Gastroesophageal sphincter (tissue), 4 donors: ENCODE measurements at regions not wholly inside any gene's neighbourhood (a gene's known extent, or its start where the extent isn't known, plus 50 kb on each side); places are given as distances from the start of the nearest gene placed in this dataset.

Source experiments
- ATAC-seq: fragments of 150-250 bp; one replicate; pipeline ENCODE4 v1.9.1; 2016; ENCODE audit warnings: mild to moderate bottlenecking, moderate library complexity
- H3K27ac ChIP-seq, 4 donors: fragments of 200-600 bp; sonication (generic) in 3 of 4; 1 replicate in 3 of 4; 2 replicates in 1 of 4; pipeline ENCODE4 v1.5.1; 2016 to 2019
- H3K27me3 ChIP-seq: fragments of 200-600 bp; sonication (generic); one replicate; pipeline ENCODE4 v1.5.1; 2019
- H3K36me3 ChIP-seq, 2 donors: fragments of 200-600 bp; sonication (generic); one replicate each; pipeline ENCODE4 v1.5.1; 2019; ENCODE audit warnings: control low read depth in 1 of 2
- H3K4me1 ChIP-seq, 3 donors: fragments of 200-600 bp; sonication (generic); 1 replicate in 2 of 3; 2 replicates in 1 of 3; pipeline ENCODE4 v1.5.1; 2016 to 2019; ENCODE audit warnings: control low read depth in 2 of 3
- H3K4me3 ChIP-seq, 2 donors: fragments of 200-600 bp; sonication (generic); one replicate each; pipeline ENCODE4 v1.5.1; 2019; ENCODE audit warnings: mild to moderate bottlenecking in 1 of 2, moderate library complexity in 1 of 2
- H3K9me3 ChIP-seq, 3 donors: fragments of 200-600 bp; sonication (generic); one replicate each; pipeline ENCODE4 v1.5.1; 2017 to 2019; ENCODE audit warnings: control low read depth in 2 of 3
- EP300 ChIP-seq: sonication (generic); formaldehyde crosslinking; IDR thresholded peaks from one replicate; pipeline ENCODE4 v1.6.1; 2017; ENCODE audit warnings: antibody characterized with exemption, mild to moderate bottlenecking
- POLR2A ChIP-seq, 2 donors: fragments of 450-650 bp; IDR thresholded peaks; one replicate each; pipeline ENCODE4 v1.6.1; 2017; ENCODE audit warnings: antibody characterized with exemption in 2 of 2, mild to moderate bottlenecking in 2 of 2, moderate library complexity in 1 of 2
- POLR2AphosphoS5 ChIP-seq: sonication (generic); formaldehyde crosslinking; IDR thresholded peaks from one replicate; pipeline ENCODE4 v1.6.1; 2017; ENCODE audit warnings: antibody characterized with exemption
- WGBS, 2 donors: methylation state at CpG; one replicate each; pipeline ENCODE4 v1.1.5; 2018; ENCODE audit warnings: low coverage in 1 of 2; 5-methylcytosine and 5-hydroxymethylcytosine counted together
- TF ChIP-seq, protein P1 (sequence below), 4 experiments: fragments of 200-600 bp in 2 of 4; fragments of 450-650 bp in 2 of 4; sonication (generic) in 1 of 4; IDR thresholded peaks; one replicate each; pipeline ENCODE4 v1.5.1; 2017 to 2019; ENCODE audit warnings: antibody characterized with exemption in 4 of 4, mild to moderate bottlenecking in 2 of 4, moderate library complexity in 2 of 4

DNA sequence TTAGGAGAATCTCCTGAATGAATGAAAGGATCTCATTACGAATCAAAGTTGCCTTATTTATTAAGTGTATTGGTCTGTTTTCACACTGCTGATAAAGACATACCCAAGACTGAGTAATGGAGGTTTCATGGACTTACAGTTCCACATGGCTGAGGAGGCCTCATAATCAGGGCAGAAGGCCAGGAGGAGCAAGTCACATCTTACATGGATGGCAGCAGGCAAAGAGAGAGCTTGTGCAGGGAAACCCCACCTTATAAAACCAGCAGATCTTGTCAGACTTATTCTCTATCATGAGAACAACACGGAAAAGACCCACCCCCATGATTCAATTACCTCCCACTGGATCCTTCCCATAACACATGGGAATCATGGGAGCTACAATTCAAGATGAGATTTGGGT, 785.2 kb upstream of the POU3F3 start:
- H3K27ac ChIP-seq = no peak overlapping the region
- H3K9me3 ChIP-seq = no peaks in the 10 kb centered on the region
- TF ChIP-seq POLR2A (IDR thresholded peaks at IDR 0.05) = no peak
- no peak for TF ChIP-seq EP300
- no peak for TF ChIP-seq POLR2AphosphoS5
- TF ChIP-seq, protein P1, sequence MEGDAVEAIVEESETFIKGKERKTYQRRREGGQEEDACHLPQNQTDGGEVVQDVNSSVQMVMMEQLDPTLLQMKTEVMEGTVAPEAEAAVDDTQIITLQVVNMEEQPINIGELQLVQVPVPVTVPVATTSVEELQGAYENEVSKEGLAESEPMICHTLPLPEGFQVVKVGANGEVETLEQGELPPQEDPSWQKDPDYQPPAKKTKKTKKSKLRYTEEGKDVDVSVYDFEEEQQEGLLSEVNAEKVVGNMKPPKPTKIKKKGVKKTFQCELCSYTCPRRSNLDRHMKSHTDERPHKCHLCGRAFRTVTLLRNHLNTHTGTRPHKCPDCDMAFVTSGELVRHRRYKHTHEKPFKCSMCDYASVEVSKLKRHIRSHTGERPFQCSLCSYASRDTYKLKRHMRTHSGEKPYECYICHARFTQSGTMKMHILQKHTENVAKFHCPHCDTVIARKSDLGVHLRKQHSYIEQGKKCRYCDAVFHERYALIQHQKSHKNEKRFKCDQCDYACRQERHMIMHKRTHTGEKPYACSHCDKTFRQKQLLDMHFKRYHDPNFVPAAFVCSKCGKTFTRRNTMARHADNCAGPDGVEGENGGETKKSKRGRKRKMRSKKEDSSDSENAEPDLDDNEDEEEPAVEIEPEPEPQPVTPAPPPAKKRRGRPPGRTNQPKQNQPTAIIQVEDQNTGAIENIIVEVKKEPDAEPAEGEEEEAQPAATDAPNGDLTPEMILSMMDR (IDR thresholded peaks at IDR 0.05) = no peak
- WGBS, 2 donors = 68 to 76% methylated on average over 2 of the region's 2 CpGs
- ATAC-seq = no peak
- H3K27me3 ChIP-seq = no peaks in the 10 kb centered on the region
- H3K36me3 ChIP-seq = no peaks in the 10 kb centered on the region
- no peak overlapping the region for H3K4me3 ChIP-seq
- no peaks in the 10 kb centered on the region for H3K4me1 ChIP-seq

DNA sequence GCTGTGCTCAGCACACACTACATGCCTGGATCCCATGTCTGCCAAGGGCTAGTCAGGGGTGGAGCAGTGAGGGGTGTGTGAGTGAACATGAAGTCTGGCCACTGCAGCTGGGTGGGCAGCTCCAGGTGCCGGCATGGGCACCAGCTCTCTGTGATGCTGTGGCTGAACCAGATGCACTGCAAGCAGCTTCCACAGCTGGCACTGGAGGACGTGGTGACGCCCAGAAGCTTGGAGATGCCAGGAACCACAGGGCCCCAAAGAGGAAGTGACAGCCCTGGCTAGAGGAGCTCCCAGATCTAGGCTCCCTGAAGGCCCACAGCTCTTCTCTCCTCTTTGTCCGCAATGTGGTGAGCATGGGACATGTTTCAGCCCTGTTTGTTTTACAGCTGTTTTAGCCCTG, 776.3 kb upstream of the POU3F3 start:
- ATAC-seq = no peak
- Histone ChIP-seq H3K4me3 (no peak overlapping the region), H3K36me3 (no peaks in the 10 kb centered on the region), H3K27me3 (no peaks in the 10 kb centered on the region), H3K9me3 (peaks cover 0 to 6% (median 0%) of the 10 kb centered on the region in 3 donors), H3K4me1 (no peaks in the 10 kb centered on the region), H3K27ac (no peak overlapping the region)
- TF ChIP-seq POLR2A (IDR thresholded peaks at IDR 0.05) (no peak), POLR2AphosphoS5 (no peak), EP300 (no peak)
- TF ChIP-seq, protein P1 (IDR thresholded peaks at IDR 0.05) = no peak
- WGBS, 2 donors = no CpG with 5 or more reads among the region's 4 CpGs

DNA sequence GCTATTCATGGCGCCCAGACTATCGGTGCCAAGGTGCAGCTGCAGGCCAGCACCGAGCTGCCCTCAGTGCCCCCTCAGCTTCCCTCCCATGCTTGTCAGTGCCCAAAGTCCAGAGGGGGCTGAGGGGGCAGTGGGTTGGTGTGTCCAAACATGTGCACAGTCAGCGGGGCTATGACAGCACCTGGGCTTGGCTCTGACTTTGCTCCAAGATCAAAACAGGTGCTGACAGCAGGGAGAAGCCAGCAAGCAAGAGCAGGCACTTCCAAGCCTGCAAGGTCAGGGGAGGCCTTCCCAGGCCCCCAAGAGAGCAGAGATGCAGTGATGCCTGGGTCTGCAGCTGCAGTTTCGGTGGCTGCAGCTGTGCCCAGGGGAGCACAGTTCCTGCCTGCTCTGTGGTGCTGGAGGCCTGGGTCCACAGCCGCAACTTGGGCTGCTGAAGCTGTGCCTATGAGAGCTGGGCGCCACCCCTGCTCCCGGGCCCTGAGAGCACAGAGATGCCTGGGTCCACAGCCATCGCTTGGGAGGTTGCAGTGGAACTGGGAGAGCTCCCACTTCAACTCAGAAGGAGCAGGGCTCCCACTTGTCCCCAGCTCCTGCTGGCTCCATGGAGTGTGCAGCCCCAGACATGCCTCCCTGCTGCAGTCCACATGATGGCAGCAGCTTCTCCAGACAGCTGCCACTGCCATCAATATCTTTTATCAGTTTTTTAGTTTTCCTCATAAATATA, 775.3 kb upstream of the POU3F3 start:
- TF ChIP-seq POLR2A (IDR thresholded peaks at IDR 0.05) = no peak
- no peak for TF ChIP-seq POLR2AphosphoS5
- TF ChIP-seq, protein P1 (IDR thresholded peaks at IDR 0.05) = no peak
- TF ChIP-seq EP300 = no peak
- no peaks in the 10 kb centered on the region for H3K4me1 ChIP-seq
- ATAC-seq = no peak
- H3K36me3 ChIP-seq = no peaks in the 10 kb centered on the region
- no peak overlapping the region for H3K27ac ChIP-seq
- H3K27me3 ChIP-seq = no peaks in the 10 kb centered on the region
- H3K9me3 ChIP-seq = peaks cover 0 to 6% (median 0%) of the 10 kb centered on the region in 3 donors
- no peak overlapping the region for H3K4me3 ChIP-seq
- 81 to 92% methylated on average over 2 to 3 of the region's 9 CpGs for WGBS, 2 donors

DNA sequence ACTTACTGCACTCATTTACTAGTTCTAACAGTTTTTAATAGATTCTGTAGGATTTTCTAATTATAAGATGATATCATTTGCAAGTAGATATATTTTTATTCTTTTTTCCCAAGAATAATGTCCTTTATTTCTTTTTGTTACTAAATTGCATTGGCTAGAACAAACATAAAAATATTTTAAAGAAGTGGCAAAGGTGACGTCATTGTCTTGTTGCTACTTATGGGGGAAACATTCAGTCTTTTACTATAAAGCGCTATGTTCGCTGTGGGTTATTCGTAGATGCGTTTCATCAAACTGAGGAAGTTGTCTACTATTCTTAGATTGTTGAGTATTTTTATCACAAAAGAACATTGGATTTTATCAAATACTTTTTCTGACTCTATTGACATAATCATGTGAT, 765.2 kb upstream of the POU3F3 start:
- Histone ChIP-seq H3K27ac (no peak overlapping the region), H3K27me3 (no peaks in the 10 kb centered on the region), H3K4me3 (no peak overlapping the region), H3K36me3 (no peaks in the 10 kb centered on the region), H3K9me3 (no peaks in the 10 kb centered on the region), H3K4me1 (no peaks in the 10 kb centered on the region)
- ATAC-seq = no peak
- no peak for TF ChIP-seq POLR2AphosphoS5
- TF ChIP-seq, protein P1 (IDR thresholded peaks at IDR 0.05) = no peak
- TF ChIP-seq EP300 = no peak
- TF ChIP-seq POLR2A (IDR thresholded peaks at IDR 0.05) = no peak
- WGBS, 2 donors = 89 to 90% methylated on average over 5 of the region's 5 CpGs

DNA sequence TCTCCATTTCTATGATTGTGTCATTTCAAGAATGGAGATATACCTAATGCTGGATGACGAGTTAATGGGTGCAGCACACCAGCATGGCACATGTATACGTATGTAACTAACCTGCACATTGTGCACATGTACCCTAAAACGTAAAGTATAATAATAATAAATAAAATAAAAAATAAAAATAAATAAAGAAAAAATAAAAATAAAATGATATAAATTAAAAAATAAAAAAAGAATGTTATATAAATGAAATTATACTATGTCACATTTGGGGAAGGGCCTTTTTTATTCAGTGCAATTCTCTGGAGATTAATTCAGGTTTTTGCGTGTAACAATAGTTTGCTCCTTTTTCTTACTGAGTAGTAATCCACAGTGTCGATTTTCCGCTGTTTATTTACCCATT, 763.5 kb upstream of the POU3F3 start:
- 85 to 88% methylated on average over 6 of the region's 6 CpGs for WGBS, 2 donors
- H3K27me3 ChIP-seq = no peaks in the 10 kb centered on the region
- H3K4me1 ChIP-seq = no peaks in the 10 kb centered on the region
- H3K4me3 ChIP-seq = no peak overlapping the region
- H3K27ac ChIP-seq = no peak overlapping the region
- H3K9me3 ChIP-seq = no peaks in the 10 kb centered on the region
- no peaks in the 10 kb centered on the region for H3K36me3 ChIP-seq
- ATAC-seq = no peak
- TF ChIP-seq POLR2A (IDR thresholded peaks at IDR 0.05) = no peak
- TF ChIP-seq, protein P1 (IDR thresholded peaks at IDR 0.05) = no peak
- TF ChIP-seq POLR2AphosphoS5 = no peak
- no peak for TF ChIP-seq EP300
